Uterus (tissue), 3 donors: ENCODE measurements at regions not wholly inside any gene's neighbourhood (a gene's known extent, or its start where the extent isn't known, plus 50 kb on each side); places are given as distances from the start of the nearest gene placed in this dataset.

Experiments used
- DNase-seq, 2 donors: peaks; one replicate each; pipeline ENCODE4 v3.0.0-alpha.2; 2019 to 2020
- H3K27ac ChIP-seq, 2 donors: fragments of 200-600 bp; sonication (generic); 1 replicate in 1 of 2; 2 replicates in 1 of 2; pipeline ENCODE4 v1.5.1; 2016 to 2018
- H3K27me3 ChIP-seq, 2 donors: fragments of 200-600 bp; sonication (generic); one replicate each; pipeline ENCODE4 v1.5.1; 2018 to 2019; ENCODE audit warnings: control low read depth in 1 of 2
- H3K36me3 ChIP-seq, 2 donors: fragments of 200-600 bp; sonication (generic); one replicate each; pipeline ENCODE4 v1.5.1; 2019; ENCODE audit warnings: control low read depth in 1 of 2
- H3K4me1 ChIP-seq, 2 donors: fragments of 200-600 bp; sonication (generic); one replicate each; pipeline ENCODE4 v1.5.1; 2018 to 2019; ENCODE audit warnings: control low read depth in 1 of 2
- H3K4me3 ChIP-seq, 2 donors: fragments of 200-600 bp; sonication (generic); 1 replicate in 1 of 2; 2 replicates in 1 of 2; pipeline ENCODE4 v1.5.1; 2018 to 2019; ENCODE audit warnings: mild to moderate bottlenecking in 1 of 2
- H3K9me3 ChIP-seq, 2 donors: fragments of 200-600 bp; sonication (generic); one replicate each; pipeline ENCODE4 v1.5.1; 2019; ENCODE audit warnings: control low read depth in 1 of 2
- POLR2A ChIP-seq, 2 donors: fragments of 450-650 bp; IDR thresholded peaks; one replicate each; pipeline ENCODE4 v1.6.1; 2016; ENCODE audit warnings: antibody characterized with exemption in 2 of 2, mild to moderate bottlenecking in 1 of 2, moderate library complexity in 1 of 2
- intact Hi-C: fragments of 100-400 bp; cut with DNase I; formaldehyde crosslinking; loops from one replicate; pipeline ENCODE4 v1.15.1; 2023; ENCODE audit warnings: low total_unique reads
- TF ChIP-seq, protein P1 (sequence below), 4 experiments: fragments of 200-600 bp in 2 of 4; fragments of 450-650 bp in 2 of 4; sonication (generic) in 2 of 4; IDR thresholded peaks; one replicate each; pipeline ENCODE4 v1.5.1; 2016 to 2019; ENCODE audit warnings: antibody characterized with exemption in 4 of 4, mild to moderate bottlenecking in 2 of 4, moderate library complexity in 1 of 4
- donor health status: DM: yes; HTN: yes; CAD: no.

DNA sequence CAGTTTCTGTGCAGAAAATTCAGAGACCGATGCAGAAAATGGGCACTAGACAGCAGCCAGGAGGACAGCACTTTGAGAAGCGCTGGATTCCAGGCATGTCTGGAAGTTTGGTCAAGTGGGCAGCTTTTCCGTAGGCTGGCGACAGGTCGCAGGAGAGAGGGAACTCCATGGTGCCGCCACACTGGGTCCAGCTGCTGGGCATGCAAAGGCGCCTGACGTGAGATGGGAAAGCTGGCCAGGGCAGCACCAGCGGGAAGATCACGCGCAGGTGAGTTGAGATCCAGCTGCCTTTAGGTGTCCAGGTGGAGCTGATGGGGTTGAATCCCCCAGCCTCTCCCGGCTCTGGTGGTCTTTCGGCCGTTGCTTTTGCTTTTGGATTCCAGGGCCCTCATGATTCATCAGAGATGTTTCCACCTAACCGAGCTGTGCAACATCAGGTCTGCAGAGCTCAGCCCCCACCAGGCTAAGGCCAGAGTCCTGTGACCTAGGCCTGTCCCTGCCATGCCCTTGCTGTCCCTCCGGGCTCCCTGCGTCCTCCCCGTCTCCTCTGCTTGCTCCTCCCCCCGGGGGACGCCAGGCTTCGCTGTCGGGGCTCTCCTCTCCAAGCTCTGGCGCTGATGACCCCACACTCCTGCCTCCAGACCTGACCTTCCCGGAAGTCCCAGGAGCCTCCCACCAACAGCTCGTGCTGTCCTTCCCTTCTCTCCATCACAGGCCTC, 1001.7 kb downstream of the BRD1 start:
- DNase-seq: no peak
- Histone ChIP-seq H3K9me3 (no peaks in the 10 kb centered on the region), H3K4me1 (no peaks in the 10 kb centered on the region), H3K36me3 (no peaks in the 10 kb centered on the region), H3K4me3 (no peak overlapping the region), H3K27ac (no peak overlapping the region), H3K27me3 (no peaks in the 10 kb centered on the region)
- intact Hi-C loops: no loop called here
- no peak for TF ChIP-seq POLR2A (IDR thresholded peaks at IDR 0.05)
- TF ChIP-seq, protein P1, sequence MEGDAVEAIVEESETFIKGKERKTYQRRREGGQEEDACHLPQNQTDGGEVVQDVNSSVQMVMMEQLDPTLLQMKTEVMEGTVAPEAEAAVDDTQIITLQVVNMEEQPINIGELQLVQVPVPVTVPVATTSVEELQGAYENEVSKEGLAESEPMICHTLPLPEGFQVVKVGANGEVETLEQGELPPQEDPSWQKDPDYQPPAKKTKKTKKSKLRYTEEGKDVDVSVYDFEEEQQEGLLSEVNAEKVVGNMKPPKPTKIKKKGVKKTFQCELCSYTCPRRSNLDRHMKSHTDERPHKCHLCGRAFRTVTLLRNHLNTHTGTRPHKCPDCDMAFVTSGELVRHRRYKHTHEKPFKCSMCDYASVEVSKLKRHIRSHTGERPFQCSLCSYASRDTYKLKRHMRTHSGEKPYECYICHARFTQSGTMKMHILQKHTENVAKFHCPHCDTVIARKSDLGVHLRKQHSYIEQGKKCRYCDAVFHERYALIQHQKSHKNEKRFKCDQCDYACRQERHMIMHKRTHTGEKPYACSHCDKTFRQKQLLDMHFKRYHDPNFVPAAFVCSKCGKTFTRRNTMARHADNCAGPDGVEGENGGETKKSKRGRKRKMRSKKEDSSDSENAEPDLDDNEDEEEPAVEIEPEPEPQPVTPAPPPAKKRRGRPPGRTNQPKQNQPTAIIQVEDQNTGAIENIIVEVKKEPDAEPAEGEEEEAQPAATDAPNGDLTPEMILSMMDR (IDR thresholded peaks at IDR 0.05): no peak

DNA sequence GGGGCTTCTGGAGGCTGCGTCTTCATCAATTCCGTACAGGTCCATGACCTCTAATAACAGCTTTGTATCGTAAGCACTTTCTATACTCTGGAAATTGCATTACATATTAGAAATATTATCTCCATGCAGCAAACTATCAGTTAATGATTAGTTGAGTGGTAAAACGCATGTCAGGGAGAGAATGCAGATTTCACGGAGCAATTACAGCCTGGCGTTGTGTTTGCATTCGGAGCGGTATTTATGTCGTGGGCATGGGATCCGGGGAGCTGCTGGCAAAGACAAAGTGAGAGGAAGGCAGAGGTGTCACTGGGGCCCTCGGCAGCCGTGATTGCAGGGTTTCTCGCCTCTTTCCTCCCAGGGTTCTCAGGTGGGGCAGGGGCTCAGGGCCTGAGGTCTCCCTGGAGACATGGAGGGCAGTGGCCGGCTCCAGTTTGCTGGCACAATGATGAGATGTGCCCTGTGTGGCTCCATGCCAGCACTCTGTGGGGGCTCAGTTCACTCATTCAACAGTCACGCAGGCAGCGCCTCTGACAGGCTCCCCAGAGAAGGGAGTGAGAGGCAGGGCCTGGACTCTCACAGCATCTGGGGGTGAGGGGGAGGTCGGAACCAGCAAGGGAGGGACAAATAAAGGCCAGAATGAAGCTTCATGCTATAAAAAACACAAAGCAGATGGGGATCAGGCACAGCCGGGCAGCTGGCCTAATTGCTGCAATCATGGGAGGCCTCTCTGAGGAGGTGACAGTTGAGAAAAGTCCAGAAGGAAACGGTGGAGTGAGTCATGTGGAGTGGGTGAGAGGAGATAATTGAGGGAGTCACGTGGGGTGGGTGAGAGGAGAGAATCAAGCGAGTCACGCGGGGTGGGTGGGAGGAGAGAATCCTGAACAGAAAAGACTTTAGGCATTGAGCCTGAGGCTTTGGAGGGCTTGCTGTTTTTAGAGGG, 1002.7 kb downstream of the BRD1 start:
- Histone ChIP-seq H3K4me1 (no peaks in the 10 kb centered on the region), H3K4me3 (no peak overlapping the region), H3K9me3 (no peaks in the 10 kb centered on the region), H3K36me3 (no peaks in the 10 kb centered on the region), H3K27ac (no peak overlapping the region), H3K27me3 (no peaks in the 10 kb centered on the region)
- intact Hi-C loops: no loop called here
- TF ChIP-seq, protein P1 (IDR thresholded peaks at IDR 0.05): no peak
- no peak for TF ChIP-seq POLR2A (IDR thresholded peaks at IDR 0.05)
- no peak for DNase-seq

DNA sequence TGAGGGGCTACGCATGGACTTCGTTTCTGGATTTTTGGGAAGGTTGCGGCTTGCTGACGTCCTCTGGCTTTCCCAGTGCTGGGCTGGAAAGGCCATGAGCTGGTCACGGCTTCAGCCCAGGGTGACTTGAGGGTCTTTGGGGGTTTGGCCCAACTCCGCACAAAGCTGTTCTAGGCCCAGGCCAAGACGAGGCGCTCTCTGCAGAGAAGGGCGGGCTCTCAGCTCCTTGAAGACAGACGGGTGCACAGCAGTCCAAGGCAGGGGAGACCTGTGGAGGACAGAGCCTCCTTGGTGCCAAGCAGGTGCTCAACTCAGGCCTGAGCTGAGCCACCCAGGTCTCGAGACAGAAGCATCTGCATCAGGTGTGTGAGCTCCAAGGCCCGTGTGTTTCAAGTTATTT, 1003.7 kb downstream of the BRD1 start:
- Histone ChIP-seq H3K4me3 (no peak overlapping the region), H3K27ac (no peak overlapping the region), H3K27me3 (no peaks in the 10 kb centered on the region), H3K4me1 (no peaks in the 10 kb centered on the region), H3K36me3 (no peaks in the 10 kb centered on the region), H3K9me3 (no peaks in the 10 kb centered on the region)
- intact Hi-C loops: no loop called here
- TF ChIP-seq POLR2A (IDR thresholded peaks at IDR 0.05): no peak
- TF ChIP-seq, protein P1 (IDR thresholded peaks at IDR 0.05): no peak
- DNase-seq: no peak

DNA sequence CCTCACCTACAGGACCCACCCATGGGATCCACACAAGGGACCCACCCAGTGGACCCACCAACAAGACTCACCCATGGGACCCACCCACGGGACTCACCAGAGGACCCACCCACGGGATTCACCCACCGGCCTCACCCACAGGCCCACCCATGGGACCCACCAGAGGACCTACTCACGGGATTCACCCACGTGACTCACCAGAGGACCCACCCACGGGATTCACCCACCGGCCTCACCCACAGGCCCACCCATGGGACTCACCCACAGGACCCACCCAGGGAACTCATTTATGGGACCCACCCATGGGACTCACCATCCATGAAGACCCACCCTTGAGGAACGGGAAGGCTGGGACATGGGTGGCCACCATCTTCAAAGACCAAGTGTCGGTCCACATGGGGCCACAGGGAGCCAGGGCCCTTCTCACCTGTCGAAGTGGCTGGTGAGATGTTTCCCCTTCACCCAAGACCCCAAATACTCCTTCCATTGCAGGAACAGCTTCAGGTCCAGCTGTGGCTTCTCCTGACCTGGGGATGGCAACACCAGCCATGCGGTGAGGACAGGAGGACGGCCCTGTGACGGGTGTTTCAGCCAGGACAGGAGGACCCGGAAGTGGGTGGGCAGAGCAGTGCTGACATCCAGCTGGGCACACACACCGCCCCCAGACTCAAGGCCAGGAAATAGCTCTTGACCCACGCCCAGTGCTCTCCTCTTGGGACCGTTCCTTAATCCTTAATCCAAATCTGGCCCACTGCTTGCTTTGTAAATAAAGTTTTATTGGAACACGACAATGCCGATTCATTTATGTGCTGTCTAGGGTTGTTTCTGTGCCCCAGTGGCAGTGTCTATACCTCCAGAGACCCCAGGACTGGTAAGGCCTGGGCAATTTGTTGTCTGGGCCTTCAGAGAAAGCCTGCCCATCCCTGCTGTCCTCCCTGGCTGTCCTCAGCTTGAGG, 1005.1 kb downstream of the BRD1 start:
- Histone ChIP-seq H3K27me3 (no peaks in the 10 kb centered on the region), H3K4me1 (no peaks in the 10 kb centered on the region), H3K4me3 (no peak overlapping the region), H3K36me3 (no peaks in the 10 kb centered on the region), H3K27ac (no peak overlapping the region), H3K9me3 (no peaks in the 10 kb centered on the region)
- DNase-seq: no peak
- intact Hi-C loops: no loop called here
- TF ChIP-seq, protein P1 (IDR thresholded peaks at IDR 0.05): no peak
- TF ChIP-seq POLR2A (IDR thresholded peaks at IDR 0.05): no peak
